ENCODE measurements at regions not wholly inside any gene's neighbourhood (a gene's known extent, or its start where the extent isn't known, plus 50 kb on each side); places are given as distances from the start of the nearest gene placed in this dataset.

- H3K9me3 Mint-ChIP-seq: 0 out of 2 replicates have a peak, but pooled peaks cover 3% of the 10 kb centered on the region
- H3K4me3 Mint-ChIP-seq: no peak overlapping the region
- H3K27me3 Mint-ChIP-seq (ENCODE audit: low read depth): no peaks in the 10 kb centered on the region; the same call in 1 of the 2 replicates
- ATAC-seq: no peak
- DNase-seq (ENCODE audit: low spot score): no peak
- H3K27ac Mint-ChIP-seq: no peak overlapping the region
- H3K4me1 Mint-ChIP-seq: 0 out of 2 replicates have a peak, but pooled peaks cover 8% of the 10 kb centered on the region
- TF ChIP-seq ELF4 (CRISPR knock-in tag; IDR thresholded peaks at IDR 0.05; ENCODE audit: low read depth): no peak
- TF ChIP-seq USF1 (CRISPR knock-in tag; IDR thresholded peaks at IDR 0.05): no peak
- no peak for TF ChIP-seq AR (CRISPR knock-in tag; IDR thresholded peaks at IDR 0.05)
- TF ChIP-seq MXD4 (CRISPR knock-in tag; IDR thresholded peaks at IDR 0.05; ENCODE audit: borderline replicate concordance): no peak
- TF ChIP-seq FOXJ3 (CRISPR knock-in tag; IDR thresholded peaks at IDR 0.05; ENCODE audit: borderline replicate concordance): no peak
- TF ChIP-seq NFE2L1 (CRISPR knock-in tag; IDR thresholded peaks at IDR 0.05): no peak
- no peak for TF ChIP-seq PRRX2 (CRISPR knock-in tag; IDR thresholded peaks at IDR 0.05)
- no peak for TF ChIP-seq ZNF425 (CRISPR knock-in tag; conservative IDR thresholded peaks at IDR 0.05)
- no peak for TF ChIP-seq PREB (CRISPR knock-in tag; IDR thresholded peaks at IDR 0.05; ENCODE audit: borderline replicate concordance)
- no peak for TF ChIP-seq ZNF219 (CRISPR knock-in tag; IDR thresholded peaks at IDR 0.05; ENCODE audit: borderline replicate concordance)
- TF ChIP-seq FOXK1 (CRISPR knock-in tag; IDR thresholded peaks at IDR 0.05): no peak
- TF ChIP-seq ZSCAN18 (CRISPR knock-in tag; IDR thresholded peaks at IDR 0.05): no peak
- TF ChIP-seq KAT7 (CRISPR knock-in tag; IDR thresholded peaks at IDR 0.05; ENCODE audit: borderline replicate concordance): no peak
- H3K36me3 Mint-ChIP-seq: no peaks in the 10 kb centered on the region
- ChIA-PET POLR2A (no interaction called here), CTCF (no interaction called here)
Observed at GRCh38 chr4:141290771-141291170, 70.1 kb downstream of the ZNF330 start.

- ChIA-PET POLR2A (no interaction called here), CTCF (no interaction called here)
- no peak overlapping the region for H3K4me3 Mint-ChIP-seq
Observed at GRCh38 chr4:141294306-141294705, 73.6 kb downstream of the ZNF330 start.

GRCh38 chr4:141301216-141301615 is 80.5 kb downstream of the ZNF330 start:
- Mint-ChIP-seq H3K9me3 (no peaks in the 10 kb centered on the region), H3K27ac (no peak overlapping the region), H3K27me3 (ENCODE audit: low read depth) (no peaks in the 10 kb centered on the region), H3K4me1 (no peaks in the 10 kb centered on the region), H3K4me3 (no peak overlapping the region), H3K36me3 (no peaks in the 10 kb centered on the region)
- ATAC-seq (no peak), DNase-seq (ENCODE audit: low spot score) (no peak)
- ChIA-PET CTCF (interaction anchor here (0.8 kb wide), 1 partner anchor 23 kb away, joined by 3 read pairs; no protein-coding TSS in a partner anchor), POLR2A (no interaction called here)
- TF ChIP-seq STAT6 (CRISPR knock-in tag; conservative IDR thresholded peaks at IDR 0.05; ENCODE audit: low read depth): no peak
- TF ChIP-seq PRRX2 (CRISPR knock-in tag; IDR thresholded peaks at IDR 0.05): no peak
- no peak for TF ChIP-seq NFE2L1 (CRISPR knock-in tag; IDR thresholded peaks at IDR 0.05)
- TF ChIP-seq ZNF138 (CRISPR knock-in tag; conservative IDR thresholded peaks at IDR 0.05): no peak
- TF ChIP-seq AR (CRISPR knock-in tag; IDR thresholded peaks at IDR 0.05): no peak
- TF ChIP-seq GTF2I (CRISPR knock-in tag; conservative IDR thresholded peaks at IDR 0.05): no peak

More at GRCh38 chr4:141294306-141294705, 73.6 kb downstream of the ZNF330 start:
- no peak overlapping the region for H3K27ac Mint-ChIP-seq
- DNase-seq (ENCODE audit: low spot score): no peak
- H3K36me3 Mint-ChIP-seq: no peaks in the 10 kb centered on the region
- TF ChIP-seq NFE2L1 (CRISPR knock-in tag; IDR thresholded peaks at IDR 0.05) (no peak), ZNF138 (CRISPR knock-in tag; conservative IDR thresholded peaks at IDR 0.05) (no peak)
- ATAC-seq: no peak
- H3K9me3 Mint-ChIP-seq: 0 out of 2 replicates have a peak, but pooled peaks cover 3% of the 10 kb centered on the region
- no peaks in the 10 kb centered on the region; the same call in 1 of the 2 replicates for H3K27me3 Mint-ChIP-seq (ENCODE audit: low read depth)
- 0 out of 2 replicates have a peak, but pooled peaks cover 8% of the 10 kb centered on the region for H3K4me1 Mint-ChIP-seq

Measured in WTC11 (cell line).